ENCODE measurements at regions not wholly inside any gene's neighbourhood (a gene's known extent, or its start where the extent isn't known, plus 50 kb on each side); places are given as distances from the start of the nearest gene placed in this dataset.

DNA sequence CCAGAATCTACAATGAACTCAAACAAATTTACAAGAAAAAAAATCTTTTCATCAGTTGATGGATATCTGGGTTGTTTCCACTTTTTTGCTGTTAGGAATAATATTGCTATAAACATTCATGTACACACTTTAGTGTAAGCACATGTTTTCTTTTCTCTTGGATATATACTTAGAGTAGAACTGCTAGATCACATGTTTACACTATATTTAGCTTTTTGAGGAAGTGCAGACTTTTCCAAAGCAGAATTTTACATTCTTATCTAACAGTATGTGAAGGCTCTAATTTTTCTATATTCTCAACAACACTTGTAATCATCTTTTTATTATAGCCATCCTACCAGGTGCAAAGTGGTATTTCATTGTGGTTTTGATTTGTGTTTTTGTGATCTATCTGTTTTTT is 103.6 kb upstream of the RMP24 start (continued):
- TF ChIP-seq, protein P1, sequence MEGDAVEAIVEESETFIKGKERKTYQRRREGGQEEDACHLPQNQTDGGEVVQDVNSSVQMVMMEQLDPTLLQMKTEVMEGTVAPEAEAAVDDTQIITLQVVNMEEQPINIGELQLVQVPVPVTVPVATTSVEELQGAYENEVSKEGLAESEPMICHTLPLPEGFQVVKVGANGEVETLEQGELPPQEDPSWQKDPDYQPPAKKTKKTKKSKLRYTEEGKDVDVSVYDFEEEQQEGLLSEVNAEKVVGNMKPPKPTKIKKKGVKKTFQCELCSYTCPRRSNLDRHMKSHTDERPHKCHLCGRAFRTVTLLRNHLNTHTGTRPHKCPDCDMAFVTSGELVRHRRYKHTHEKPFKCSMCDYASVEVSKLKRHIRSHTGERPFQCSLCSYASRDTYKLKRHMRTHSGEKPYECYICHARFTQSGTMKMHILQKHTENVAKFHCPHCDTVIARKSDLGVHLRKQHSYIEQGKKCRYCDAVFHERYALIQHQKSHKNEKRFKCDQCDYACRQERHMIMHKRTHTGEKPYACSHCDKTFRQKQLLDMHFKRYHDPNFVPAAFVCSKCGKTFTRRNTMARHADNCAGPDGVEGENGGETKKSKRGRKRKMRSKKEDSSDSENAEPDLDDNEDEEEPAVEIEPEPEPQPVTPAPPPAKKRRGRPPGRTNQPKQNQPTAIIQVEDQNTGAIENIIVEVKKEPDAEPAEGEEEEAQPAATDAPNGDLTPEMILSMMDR (IDR thresholded peaks at IDR 0.05; ENCODE audit: control extremely low read depth in 1 of 3, insufficient read depth in 1 of 3, low read depth in 1 of 3, low read length in 3 of 3) = no peak
- no peak for TF ChIP-seq HDAC2 (IDR thresholded peaks at IDR 0.05; ENCODE audit: borderline replicate concordance in 1 of 2, low read depth in 2 of 2, low read length in 2 of 2)
